ENCODE measurements at regions not wholly inside any gene's neighbourhood (a gene's known extent, or its start where the extent isn't known, plus 50 kb on each side); places are given as distances from the start of the nearest gene placed in this dataset.

DNA sequence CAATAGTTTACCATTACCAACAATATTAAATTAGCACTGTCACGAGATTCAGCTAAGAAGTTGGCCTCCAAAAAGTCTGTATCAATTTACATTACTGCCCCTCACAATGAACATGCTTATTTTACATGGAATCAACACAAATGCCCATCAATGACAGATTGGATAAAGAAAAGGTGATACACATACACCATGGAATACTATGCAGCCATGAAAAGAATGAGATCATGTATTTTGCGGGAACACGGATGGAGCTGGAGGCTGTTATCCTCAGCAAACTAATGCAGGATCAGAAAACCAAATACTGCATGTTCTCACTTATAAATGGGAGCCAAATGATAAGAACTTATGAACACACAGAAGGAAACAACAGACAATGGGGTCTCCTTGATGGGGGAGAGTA is 211.8 kb upstream of the RREB1 start:
- TF ChIP-seq, protein P1, sequence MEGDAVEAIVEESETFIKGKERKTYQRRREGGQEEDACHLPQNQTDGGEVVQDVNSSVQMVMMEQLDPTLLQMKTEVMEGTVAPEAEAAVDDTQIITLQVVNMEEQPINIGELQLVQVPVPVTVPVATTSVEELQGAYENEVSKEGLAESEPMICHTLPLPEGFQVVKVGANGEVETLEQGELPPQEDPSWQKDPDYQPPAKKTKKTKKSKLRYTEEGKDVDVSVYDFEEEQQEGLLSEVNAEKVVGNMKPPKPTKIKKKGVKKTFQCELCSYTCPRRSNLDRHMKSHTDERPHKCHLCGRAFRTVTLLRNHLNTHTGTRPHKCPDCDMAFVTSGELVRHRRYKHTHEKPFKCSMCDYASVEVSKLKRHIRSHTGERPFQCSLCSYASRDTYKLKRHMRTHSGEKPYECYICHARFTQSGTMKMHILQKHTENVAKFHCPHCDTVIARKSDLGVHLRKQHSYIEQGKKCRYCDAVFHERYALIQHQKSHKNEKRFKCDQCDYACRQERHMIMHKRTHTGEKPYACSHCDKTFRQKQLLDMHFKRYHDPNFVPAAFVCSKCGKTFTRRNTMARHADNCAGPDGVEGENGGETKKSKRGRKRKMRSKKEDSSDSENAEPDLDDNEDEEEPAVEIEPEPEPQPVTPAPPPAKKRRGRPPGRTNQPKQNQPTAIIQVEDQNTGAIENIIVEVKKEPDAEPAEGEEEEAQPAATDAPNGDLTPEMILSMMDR (IDR thresholded peaks at IDR 0.05 in 8 of 11, conservative IDR thresholded peaks at IDR 0.05 in 3 of 11): no peak
- TF ChIP-seq POLR2AphosphoS5 (IDR thresholded peaks at IDR 0.05) (no peak), POLR2A (IDR thresholded peaks at IDR 0.05) (no peak)
